SK-N-SH (cell line): ENCODE measurements at regions not wholly inside any gene's neighbourhood (a gene's known extent, or its start where the extent isn't known, plus 50 kb on each side); places are given as distances from the start of the nearest gene placed in this dataset.

Source experiments
- CTCF ChIP-seq: fragments of 200-600 bp; sonication (generic); IDR thresholded peaks from 2 replicates; pipeline ENCODE4 v1.6.1; 2017; ENCODE audit warnings: antibody characterized with exemption, mild to moderate bottlenecking, moderate library complexity
- EP300 ChIP-seq, 2 experiments: IDR thresholded peaks; 2 replicates each; pipeline versions ENCODE4 v1.4.0 to v1.6.1; 2012; ENCODE audit warnings: borderline replicate concordance in 1 of 2, low read depth in 1 of 2, low read length in 1 of 2
- FOXM1 ChIP-seq: IDR thresholded peaks from 2 replicates; pipeline ENCODE4 v1.4.0; 2012; ENCODE audit warnings: low read depth, mild to moderate bottlenecking
- GABPA ChIP-seq: IDR thresholded peaks from 2 replicates; pipeline ENCODE4 v1.4.0; 2012; ENCODE audit warnings: low read depth, mild to moderate bottlenecking
- MXI1 ChIP-seq: IDR thresholded peaks from 2 replicates; pipeline ENCODE4 v1.6.1; 2012; ENCODE audit warnings: mild to moderate bottlenecking, low read depth, low read length, improper control_type of control experiment
- POLR2AphosphoS5 ChIP-seq: IDR thresholded peaks from 2 replicates; pipeline ENCODE4 v1.6.1; 2012; ENCODE audit warnings: low read depth, low read length
- RCOR1 ChIP-seq: fragments of 150-350 bp; IDR thresholded peaks from 2 replicates; pipeline ENCODE4 v1.6.1; 2017; ENCODE audit warnings: antibody characterized with exemption, low read length
- TF ChIP-seq, protein P1 (sequence below): IDR thresholded peaks from 2 replicates; pipeline ENCODE4 v1.4.0; 2012; ENCODE audit warnings: low read depth
- TF ChIP-seq, protein P2 (sequence below): IDR thresholded peaks from 2 replicates; pipeline ENCODE4; 2012
- TF ChIP-seq, protein P3 (sequence below): IDR thresholded peaks from 2 replicates; pipeline ENCODE4 v1.4.0; 2012; ENCODE audit warnings: low read depth, borderline replicate concordance

DNA sequence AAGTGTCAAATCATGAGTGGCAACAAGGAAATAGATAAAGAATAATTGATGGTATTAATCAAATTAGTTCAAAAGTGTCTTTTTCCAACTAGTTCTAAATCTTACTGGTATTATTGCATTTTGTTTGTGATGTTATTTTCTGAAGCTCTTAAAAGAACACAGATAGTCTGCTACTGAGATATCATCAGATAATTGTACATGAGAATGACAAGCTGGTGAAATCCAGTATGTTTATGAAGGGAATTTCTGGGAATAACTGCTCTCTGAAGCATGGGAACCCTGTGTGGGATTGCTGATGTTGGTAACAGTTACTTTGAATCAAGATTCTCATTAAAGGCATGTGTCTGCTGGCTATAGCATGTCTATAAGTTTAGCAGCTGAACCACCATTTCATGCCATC is 190.3 kb upstream of the CDIN1 start:
- TF ChIP-seq EP300 (IDR thresholded peaks at IDR 0.05; ENCODE audit: borderline replicate concordance in 1 of 2, low read depth in 1 of 2, low read length in 1 of 2), result peak in 1 of 2 experiments; percentile 31; a peak in 1 of 4 replicates
- no peak for TF ChIP-seq CTCF
- TF ChIP-seq RCOR1, result peak; percentile 64; the same call in 1 of the 2 replicates
- TF ChIP-seq, protein P1, sequence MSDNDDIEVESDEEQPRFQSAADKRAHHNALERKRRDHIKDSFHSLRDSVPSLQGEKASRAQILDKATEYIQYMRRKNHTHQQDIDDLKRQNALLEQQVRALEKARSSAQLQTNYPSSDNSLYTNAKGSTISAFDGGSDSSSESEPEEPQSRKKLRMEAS, result no peak
- TF ChIP-seq POLR2AphosphoS5, result no peak
- TF ChIP-seq GABPA, result no peak
- no peak for TF ChIP-seq MXI1
- TF ChIP-seq, protein P2, sequence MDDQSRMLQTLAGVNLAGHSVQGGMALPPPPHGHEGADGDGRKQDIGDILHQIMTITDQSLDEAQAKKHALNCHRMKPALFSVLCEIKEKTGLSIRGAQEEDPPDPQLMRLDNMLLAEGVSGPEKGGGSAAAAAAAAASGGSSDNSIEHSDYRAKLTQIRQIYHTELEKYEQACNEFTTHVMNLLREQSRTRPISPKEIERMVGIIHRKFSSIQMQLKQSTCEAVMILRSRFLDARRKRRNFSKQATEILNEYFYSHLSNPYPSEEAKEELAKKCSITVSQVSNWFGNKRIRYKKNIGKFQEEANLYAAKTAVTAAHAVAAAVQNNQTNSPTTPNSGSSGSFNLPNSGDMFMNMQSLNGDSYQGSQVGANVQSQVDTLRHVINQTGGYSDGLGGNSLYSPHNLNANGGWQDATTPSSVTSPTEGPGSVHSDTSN, result no peak
- TF ChIP-seq FOXM1, result no peak
- TF ChIP-seq, protein P3, sequence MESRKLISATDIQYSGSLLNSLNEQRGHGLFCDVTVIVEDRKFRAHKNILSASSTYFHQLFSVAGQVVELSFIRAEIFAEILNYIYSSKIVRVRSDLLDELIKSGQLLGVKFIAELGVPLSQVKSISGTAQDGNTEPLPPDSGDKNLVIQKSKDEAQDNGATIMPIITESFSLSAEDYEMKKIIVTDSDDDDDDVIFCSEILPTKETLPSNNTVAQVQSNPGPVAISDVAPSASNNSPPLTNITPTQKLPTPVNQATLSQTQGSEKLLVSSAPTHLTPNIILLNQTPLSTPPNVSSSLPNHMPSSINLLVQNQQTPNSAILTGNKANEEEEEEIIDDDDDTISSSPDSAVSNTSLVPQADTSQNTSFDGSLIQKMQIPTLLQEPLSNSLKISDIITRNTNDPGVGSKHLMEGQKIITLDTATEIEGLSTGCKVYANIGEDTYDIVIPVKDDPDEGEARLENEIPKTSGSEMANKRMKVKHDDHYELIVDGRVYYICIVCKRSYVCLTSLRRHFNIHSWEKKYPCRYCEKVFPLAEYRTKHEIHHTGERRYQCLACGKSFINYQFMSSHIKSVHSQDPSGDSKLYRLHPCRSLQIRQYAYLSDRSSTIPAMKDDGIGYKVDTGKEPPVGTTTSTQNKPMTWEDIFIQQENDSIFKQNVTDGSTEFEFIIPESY, result no peak
